Liver (tissue), 3 donors: ENCODE measurements at regions not wholly inside any gene's neighbourhood (a gene's known extent, or its start where the extent isn't known, plus 50 kb on each side); places are given as distances from the start of the nearest gene placed in this dataset.

ENCODE experiments used
- CTCF ChIP-seq: fragments of 150-350 bp; IDR thresholded peaks from 2 replicates; pipeline ENCODE4 v1.5.1; 2017; ENCODE audit warnings: improper control_type of control experiment, low read depth, low read length; ENCODE audit not compliant: missing input control
- GABPA ChIP-seq, 2 donors: IDR thresholded peaks in 1 of 2; conservative IDR thresholded peaks in 1 of 2; 2 replicates each; pipeline ENCODE4 v1.6.1; 2016; ENCODE audit warnings: antibody characterized with exemption in 2 of 2, mild to moderate bottlenecking in 1 of 2, moderate library complexity in 1 of 2
- JUND ChIP-seq, 2 donors: IDR thresholded peaks; 2 replicates each; pipeline ENCODE4 v1.6.1; 2016; ENCODE audit warnings: antibody characterized with exemption in 2 of 2
- REST ChIP-seq: IDR thresholded peaks from 2 replicates; pipeline ENCODE4 v1.6.1; 2016; ENCODE audit warnings: antibody characterized with exemption, mild to moderate bottlenecking
- RXRA ChIP-seq, 2 donors: IDR thresholded peaks; 2 replicates each; pipeline ENCODE4 v1.6.1; 2017 to 2018; ENCODE audit warnings: antibody characterized with exemption in 2 of 2, mild to moderate bottlenecking in 1 of 2
- YY1 ChIP-seq: IDR thresholded peaks from 2 replicates; pipeline ENCODE4 v1.6.1; 2016; ENCODE audit warnings: antibody characterized with exemption, mild to moderate bottlenecking
- donor health status: healthy.
- donor health status: healthy.

- TF ChIP-seq YY1, result no peak
- no peak for TF ChIP-seq CTCF
- TF ChIP-seq RXRA (IDR thresholded peaks at IDR 0.05), result no peak
- TF ChIP-seq JUND (IDR thresholded peaks at IDR 0.05), result no peak
- TF ChIP-seq GABPA (IDR thresholded peaks at IDR 0.05 in 1 of 2, conservative IDR thresholded peaks at IDR 0.05 in 1 of 2), result no peak
- TF ChIP-seq REST, result no peak
Measured at GRCh38 chr10:71112138-71112785, 100.1 kb upstream of the UNC5B start.
